NCI-H1694 (cell line): ENCODE measurements at regions not wholly inside any gene's neighbourhood (a gene's known extent, or its start where the extent isn't known, plus 50 kb on each side); places are given as distances from the start of the nearest gene placed in this dataset.

Source experiments
- DNase-seq: peaks from one replicate; lab custom pipeline; 2025; lab: John Stamatoyannopoulos, UW

DNA sequence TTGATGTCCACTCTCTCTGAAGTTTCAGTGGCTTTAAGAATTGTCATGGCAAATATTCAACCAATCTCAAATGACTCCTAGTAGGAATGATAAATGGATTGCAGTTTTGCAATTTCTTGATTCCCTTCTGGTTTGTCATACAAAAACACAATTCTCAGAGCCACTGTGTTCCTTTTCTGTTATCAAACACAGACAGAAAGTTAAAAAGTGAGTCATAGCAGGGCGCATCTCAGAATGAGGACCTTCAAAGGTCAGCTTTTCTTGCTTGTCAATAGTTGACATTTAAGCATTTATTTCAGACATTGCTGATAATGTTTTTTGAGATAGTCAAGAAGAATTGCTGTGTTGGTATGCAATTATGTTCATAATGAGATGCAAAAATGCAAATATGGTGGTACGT is 405.9 kb downstream of the NR2F2 start:
- DNase-seq: no peak

DNA sequence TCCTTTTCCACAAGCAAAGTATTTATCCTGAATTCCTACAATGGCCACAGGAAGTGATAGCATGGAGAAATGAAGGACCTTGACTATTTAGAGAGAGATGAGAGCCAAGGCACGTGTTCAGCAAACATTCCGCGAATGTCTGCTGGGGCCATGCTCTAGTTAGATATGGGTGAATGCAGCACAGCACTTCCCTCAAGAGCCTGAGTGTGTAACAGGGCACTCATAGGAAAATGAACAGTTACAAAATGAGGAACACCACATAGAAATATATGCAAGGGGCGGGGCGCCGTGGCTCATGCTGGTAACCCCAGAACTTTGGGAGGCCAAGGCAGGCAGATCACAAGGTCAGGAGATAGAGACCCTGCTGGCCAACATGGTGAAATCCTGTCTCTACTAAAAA is 406.9 kb downstream of the NR2F2 start:
- DNase-seq: no peak

DNA sequence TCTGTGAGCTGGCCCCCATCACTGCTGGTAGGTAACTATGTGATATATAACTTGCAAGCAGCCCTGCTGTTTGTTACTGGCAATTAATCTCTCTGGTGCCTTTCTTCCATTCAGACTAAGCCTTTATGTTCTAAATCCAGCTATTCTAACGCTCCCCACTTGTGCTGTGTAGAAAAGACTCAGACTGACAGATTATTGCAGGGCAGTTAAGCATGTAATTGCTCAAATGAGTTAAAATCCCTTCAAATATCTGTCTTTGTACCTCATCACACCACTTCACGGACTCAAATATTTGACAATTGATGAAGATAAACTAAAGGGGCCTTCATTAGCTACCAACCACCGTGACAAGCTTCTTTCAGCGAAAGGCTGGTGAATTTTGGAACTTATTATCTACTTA is 416.2 kb downstream of the NR2F2 start:
- no peak for DNase-seq

DNA sequence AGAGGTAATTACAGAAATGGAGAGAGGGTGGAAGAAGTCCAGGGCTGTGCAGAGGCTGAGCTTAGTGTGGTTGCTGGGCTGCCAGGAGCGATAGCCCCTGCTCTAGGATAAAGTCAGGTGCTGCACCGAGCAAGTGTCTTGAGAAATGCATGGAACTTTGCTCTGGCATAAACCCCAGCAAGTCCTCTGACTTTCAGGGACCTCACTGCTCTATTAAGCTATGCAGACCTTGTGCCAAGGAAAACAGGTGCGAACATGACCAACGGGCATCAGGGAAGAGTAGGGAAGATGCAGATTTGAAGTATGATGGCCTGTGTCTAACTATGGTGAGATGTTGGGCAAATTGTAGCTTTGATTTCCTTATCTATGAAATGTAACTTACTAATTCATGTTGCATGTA is 416.8 kb downstream of the NR2F2 start:
- no peak for DNase-seq

DNA sequence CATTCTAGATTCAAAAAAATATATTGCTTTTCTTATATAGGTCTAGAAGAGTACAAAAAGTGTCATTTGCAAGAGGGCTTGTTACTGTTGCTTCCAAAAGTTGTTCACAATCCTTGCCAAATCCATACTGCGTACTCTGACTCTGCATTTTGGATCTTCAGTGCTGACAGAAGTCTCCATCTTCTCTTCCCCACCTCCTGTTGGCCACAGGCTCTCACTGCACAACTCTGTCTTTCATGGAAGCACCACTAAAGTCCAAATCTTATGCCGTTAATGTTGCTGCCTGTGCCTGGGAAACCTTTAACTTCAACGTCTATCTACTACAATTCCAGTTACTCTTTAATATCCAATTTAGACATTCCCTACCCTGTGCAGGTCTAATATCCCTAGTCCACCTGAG is 419.9 kb downstream of the NR2F2 start:
- DNase-seq: no peak

DNA sequence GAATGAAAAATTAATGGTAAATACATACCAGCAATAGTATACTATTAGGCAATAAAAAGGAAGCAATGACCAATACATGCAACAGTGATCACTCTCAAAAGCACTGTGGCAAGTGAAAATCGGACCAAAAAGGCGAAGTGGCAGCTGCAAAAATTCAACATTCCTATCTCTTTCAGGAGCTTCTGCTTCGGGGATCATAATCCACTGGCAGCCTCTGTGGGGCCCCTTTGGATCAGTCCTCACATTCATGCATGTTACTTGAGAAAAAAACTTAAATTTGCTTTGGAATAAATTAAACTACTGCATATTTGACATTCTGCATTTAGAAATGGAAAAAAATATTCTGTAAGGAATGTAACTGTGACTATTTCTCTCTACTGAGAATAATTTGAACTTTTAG is 425.6 kb downstream of the NR2F2 start:
- no peak for DNase-seq

DNA sequence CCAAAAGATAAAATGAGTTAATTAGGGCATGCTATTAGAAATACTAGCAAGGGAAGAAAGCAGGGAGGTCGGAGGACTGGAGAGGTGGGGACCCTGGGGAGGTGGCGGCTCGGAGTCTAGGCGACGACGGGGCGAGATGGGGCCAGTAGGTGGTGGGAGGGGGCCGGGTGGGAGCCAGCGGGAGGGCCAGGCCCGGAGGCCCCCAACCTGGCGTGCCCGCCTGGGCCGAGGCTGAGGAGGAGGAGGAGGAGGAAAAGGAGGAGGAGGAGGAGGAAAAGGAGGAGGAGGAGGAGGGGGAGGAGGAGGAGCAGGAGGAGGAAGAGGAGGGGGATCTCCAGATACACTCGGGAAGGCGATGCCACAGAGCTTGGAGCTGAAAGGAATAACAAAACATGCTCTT is 426.2 kb downstream of the NR2F2 start:
- no peak for DNase-seq

DNA sequence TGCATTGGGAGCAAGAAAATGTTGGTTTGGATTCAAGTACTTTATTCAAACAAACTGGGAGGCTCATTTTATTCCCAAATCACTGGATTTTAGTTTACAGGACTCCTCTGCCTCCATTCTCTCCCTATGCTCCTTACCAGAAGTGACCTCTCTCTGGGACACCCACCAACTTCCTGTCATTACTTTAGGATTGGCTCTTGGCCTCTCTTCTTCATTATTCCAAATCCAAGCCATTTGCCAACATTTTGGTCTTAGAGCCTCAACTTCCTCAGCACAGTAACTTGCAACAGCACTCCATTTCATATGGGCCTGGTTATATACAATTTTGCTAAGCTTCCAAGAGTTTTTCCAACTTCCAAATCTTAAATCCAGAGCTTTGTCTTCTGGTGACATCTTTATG is 432.1 kb downstream of the NR2F2 start:
- no peak for DNase-seq

DNA sequence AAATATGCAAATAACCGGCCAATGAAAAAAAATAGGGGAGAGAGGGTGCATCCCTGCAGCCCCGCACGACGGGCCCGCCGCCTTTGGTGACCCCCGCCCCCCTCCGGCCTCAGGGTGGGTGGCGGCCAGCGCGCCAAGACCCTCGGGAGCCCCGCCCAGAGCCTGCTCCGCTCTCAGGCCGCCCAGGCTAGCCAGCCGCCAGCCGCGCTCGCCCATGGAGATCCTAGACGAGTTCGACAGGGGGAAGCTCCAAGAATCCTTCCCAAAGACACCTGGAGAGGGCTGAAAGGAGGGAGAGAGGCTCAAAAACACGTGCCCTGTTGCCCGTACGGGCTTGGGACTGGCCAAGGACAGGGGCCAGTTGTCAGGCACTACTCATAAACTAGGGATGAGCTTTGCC is 434.0 kb downstream of the NR2F2 start:
- no peak for DNase-seq

DNA sequence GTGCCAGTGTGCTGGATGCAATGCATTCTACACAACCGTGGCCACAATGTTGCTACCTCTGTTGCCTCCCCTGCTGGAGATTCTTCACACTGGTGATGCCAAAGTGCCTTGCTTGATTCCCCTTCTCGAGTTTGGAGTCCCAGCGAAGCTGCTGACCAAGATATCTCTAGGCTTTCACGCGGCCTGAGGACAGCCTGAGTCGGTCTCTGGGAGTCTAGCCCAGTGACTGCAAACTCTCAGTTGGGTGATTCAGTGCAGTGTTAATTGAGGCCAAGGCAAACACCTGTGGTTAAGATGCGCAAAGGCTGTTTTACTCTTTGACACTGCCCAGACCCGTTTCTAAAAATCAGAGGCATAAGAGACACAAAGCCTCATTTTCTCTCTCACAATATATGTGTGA is 434.4 kb downstream of the NR2F2 start:
- DNase-seq: no peak

DNA sequence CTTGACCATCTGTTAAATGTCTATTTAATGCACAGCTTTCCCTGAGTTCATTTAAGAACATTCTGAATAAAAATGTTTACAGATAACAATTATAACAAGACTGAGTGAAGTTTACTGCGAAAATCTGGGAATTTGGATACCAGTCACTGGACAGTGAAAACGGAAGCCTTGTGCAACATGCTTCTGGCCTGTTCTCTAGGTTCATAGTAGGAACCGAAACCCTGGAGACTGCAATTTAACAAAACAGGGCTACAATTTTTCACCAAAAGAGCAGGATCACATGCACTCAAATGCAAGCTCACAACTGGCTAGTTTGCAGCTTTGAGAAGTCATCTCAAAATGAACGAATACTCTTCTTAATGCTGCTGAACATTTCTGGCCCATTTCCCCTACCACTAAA is 435.9 kb downstream of the NR2F2 start:
- no peak for DNase-seq

DNA sequence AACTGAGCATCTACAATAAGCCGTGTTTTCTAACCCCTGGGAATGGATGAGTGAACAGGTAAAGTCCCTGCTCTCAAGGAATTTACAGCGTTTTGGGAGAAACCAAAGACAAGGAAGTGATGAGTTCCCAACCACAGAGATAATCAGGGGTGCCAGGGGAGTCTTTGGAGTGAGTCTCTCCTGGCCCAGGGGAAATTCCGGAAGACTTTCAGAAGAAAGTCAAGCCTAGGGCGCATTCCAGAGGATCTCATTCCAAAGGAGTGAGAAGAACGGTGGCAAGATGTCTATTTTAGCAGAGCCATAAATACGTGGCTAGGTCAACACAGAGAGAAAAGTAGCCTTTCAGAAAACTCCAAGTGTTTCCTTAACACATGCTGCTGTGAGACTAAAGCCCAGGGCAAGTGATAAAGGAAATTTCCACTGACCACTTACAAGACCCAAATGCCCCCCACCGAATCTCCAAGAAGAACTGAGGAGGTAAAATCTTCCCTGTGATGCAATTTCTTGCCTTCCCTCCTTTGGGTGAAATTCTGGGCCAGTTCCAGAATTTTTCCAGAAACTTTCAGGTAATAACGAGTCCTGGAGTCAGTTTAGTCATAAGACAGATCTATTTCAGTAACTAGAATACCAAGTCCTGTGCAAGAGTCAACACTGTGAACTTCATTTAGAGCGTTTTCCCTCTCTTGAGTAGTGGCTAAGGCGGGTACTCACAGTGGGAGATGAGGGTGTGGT is 437.4 kb downstream of the NR2F2 start:
- no peak for DNase-seq

DNA sequence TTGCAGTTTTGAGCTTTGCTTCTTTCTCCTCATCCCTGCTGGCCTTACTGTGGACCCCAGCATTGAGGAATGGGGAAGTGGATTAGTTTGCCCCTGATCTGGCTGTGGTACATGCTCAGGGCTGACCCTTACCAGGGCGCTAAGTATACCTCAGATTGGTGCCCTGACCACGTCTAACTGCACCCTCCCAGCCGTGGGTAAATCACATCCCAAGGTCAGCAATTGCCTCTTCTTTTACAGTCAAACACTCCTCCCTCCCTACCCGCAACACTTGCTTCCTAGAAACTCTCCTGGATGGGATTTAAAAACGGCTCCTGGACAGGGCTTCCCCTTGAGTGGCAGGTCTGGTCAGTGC is 437.9 kb downstream of the NR2F2 start:
- no peak for DNase-seq

DNA sequence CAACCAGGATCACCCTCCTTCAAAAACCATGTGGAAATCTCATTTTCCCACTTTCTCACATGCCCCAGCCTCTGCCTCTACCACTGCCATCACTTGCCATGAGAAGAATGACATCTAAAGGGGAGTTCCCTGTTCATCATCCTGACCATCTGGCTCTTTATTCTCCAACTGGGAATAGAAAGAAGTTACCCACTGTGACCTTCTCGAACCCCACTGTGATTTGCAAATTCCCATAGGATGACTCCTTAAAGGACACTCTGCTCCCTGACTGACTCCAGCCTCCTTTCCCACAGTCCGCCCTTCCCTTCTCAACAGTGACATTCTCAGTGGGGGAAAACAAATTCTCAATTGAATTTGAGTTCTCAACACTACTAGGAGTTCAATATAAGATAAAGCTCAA is 440.5 kb downstream of the NR2F2 start:
- DNase-seq: no peak

DNA sequence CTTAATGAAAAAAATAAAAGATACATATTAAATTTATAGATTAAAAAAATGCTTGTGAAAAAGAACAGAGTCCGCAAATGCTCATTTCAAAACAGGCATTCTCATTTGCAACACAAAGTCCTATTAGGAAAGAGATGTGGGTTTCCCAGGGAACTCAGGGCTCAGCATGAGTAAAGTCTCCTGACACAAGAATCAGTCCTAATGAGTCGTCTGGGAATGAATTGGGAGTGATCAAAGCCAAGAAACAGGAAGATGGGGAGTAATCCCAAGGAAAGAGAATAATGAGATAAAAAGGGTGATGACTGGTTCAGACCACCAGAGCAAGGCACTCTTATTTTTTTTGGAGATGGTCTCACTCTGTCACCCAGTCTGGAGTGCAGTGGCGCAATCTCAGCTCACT is 443.7 kb downstream of the NR2F2 start:
- DNase-seq: no peak

DNA sequence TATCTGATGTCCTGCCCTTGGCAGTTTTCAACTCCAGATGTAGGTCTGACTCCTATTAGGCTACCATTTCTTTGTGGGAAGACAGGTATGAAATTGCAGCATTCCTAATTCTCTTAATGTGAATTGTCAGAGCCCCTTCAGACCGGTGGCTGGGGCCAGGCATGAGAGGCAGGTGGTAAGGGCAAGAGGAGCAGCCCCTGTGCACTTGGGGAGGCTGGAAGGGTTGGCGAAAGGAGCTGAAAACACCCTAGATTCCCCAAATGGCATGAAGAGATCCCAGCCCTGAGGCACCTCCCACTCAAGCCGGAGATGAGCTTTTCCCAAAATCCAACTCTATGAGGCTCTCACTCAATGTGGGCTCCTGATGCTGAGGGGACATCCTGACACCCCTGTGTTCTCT is 453.2 kb downstream of the NR2F2 start:
- DNase-seq: no peak

DNA sequence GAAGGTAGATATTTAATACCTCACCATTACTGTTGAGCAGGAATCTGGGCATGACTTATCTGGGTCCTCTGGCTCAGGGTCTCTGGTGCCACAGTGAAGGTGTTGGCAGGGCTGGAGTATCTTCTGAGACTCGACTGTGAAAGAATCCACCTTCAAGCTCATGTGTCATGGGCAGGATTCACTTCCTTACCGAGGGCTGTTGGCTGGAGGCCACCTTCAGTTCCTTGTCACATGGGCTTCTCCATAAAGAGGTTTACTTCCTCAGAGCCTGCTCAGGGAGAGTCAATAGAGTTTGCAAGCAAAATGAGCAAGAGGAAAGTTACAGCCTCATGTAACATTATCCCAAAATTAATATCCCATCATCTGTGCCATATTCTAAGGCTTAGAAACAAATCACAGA is 459.5 kb downstream of the NR2F2 start:
- no peak for DNase-seq

DNA sequence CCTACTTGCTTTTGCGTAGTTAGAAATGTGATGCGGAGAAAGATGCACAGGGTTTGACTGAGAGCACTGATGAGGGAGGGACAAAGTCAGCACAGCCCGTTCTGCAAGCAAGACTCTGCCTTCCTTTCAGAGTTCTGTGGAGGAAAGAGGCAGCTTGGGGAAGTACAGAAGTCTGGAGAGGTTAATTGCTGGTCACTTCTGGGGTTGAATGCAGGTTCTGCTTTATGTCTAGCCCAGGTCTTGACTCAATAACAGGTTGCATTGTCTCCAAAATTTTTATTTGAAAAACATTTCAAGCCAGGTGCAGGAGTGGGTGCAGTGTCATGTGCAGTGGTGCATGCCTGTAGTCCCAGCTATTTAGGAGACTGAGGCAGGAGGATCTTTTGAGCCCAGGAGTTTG is 461.7 kb downstream of the NR2F2 start:
- no peak for DNase-seq

DNA sequence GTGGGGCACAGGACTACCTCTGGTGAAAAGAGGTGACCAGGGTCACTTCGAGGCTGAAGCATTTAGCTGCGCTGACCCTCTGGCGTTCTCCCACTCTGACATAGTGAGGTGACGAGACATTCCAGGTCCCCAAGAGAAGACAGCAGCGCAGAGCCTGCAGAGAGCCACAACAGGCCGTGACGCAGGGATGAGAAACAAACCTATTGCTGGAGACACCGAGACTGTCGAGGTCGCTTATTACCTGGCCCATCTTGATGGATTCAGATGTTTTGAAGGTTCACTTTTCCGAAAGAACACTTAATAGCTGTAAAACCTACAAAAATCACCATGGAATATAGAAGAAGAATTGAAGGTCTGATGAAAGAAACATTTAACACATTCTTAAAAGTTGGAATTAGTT is 466.3 kb downstream of the NR2F2 start:
- no peak for DNase-seq

DNA sequence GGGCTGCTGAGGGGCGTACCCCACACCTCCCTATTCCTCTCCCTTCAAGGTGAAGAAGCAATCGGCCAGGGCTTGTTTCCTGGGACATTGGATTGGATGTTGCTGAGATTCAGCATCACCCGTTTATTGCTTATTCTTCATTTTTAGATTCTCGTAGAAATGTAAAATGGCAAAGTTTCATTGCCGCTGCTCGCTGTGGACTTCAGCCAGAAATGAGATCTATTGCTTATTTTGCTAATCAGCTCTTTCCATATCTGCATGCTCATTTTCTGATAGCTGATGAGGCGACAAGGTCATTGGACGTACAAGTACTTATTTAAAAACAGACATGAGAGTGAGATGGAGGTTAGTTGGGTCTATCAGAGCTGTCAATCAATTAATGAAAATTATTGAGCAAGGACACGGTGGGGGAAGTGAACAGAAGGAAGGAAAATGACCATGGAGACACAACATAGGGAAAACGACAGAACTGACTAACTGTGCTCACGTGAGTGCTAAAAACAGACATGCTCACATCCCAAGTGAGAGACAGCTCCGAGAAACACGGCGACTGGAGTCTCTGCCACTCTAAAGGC is 471.2 kb downstream of the NR2F2 start:
- DNase-seq: no peak

DNA sequence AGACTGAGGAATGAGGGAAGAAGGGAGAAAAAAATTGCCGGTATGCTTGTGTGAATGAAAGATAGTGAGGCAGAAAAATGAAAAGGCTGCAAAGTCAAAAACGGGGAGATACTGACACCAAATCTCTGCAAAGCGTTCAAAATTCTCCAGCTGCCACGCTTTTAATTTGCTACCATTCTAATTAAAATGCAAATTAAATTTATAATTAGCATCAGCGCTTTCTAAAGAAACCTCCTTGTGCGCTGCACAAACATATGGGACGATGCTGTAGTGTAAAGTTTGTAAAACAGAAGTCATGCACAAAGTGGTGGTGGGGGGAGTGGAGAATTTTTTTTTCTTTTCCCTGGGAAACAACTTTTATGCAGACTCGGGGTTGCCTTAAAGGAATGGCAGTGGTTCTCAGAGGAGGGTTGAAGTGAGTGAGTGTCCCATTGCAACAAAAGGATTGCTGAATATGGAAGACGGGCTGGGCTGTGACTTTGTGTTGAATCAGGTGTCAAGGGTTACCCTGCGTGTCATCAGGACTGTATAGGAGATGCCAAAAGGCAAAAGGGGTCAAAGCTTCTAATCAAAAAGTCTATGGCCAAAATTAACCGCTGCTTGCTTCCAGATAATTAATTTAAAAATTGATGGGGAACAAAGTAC is 472.2 kb downstream of the NR2F2 start:
- no peak for DNase-seq

DNA sequence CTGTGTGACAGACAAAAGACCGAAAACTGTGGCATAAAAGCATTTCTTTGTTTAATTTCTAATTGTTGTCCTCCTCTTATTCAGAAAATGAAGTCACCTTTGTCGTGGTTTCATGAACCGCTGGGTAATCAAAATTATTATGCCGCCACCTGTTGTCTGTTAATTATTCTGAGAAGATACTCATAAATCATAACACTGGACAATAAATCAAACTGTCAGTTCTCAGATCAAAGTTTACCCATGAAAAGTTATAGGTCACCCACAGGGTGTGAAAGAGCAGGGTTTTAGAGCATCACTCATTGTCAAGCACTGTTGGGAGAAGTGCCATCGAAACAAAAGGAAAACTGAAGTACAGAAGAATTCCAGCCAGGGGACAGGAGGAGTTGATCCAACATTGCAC is 474.3 kb downstream of the NR2F2 start:
- DNase-seq: no peak

DNA sequence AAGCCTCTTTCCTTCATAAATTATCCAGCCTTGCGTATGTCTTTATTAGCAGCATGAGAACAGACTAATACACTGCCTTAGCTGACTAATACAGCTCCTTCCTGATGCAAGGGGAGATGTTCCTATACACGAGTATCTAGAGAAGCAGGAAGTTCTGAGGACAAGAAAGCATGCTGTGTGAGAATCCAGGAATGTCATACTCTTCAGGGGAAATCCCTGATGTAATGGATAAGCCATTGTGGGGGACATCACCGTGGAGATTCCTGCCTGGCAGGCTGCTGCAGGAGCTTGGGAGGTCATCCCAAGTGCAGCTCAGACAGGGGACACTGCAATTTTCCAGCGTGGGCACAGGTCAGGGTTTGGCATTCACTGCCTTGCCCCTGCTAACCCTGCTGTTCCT is 476.9 kb downstream of the NR2F2 start:
- no peak for DNase-seq

DNA sequence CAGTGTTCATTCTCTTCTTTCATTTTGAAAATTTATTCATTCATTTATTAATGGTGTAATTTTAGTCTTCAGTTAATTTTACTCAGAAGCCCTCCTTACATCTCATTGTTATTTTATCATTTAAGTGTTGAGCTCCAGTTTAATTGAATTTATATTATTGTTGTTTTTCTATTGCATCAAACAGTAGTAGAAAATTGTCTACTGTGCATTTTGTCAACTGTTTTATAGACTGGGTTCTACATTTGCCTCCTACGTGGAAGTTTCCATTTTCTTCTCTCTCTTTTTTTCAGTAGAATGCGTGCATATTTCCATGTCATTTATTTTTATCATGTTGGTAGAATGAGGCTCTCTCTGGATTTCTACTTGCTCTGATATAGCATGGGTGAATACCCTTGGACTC is 487.4 kb downstream of the NR2F2 start:
- DNase-seq: no peak
